PFSK-1 (cell line): ENCODE measurements at regions not wholly inside any gene's neighbourhood (a gene's known extent, or its start where the extent isn't known, plus 50 kb on each side); places are given as distances from the start of the nearest gene placed in this dataset.

ENCODE experiments used
- FOXP2 ChIP-seq: optimal IDR thresholded peaks from 2 replicates; pipeline ENCODE3; 2011; ENCODE audit warnings: borderline replicate concordance, control low read depth, inconsistent platforms; ENCODE audit not compliant: insufficient read depth; ENCODE audit errors: extremely low read length, extremely low read depth
- POLR2AphosphoS5 ChIP-seq: IDR thresholded peaks from 2 replicates; pipeline ENCODE4 v1.6.1; 2012; ENCODE audit warnings: low read depth, mild to moderate bottlenecking, control low read depth, low read length, moderate library complexity
- SIN3A ChIP-seq: IDR thresholded peaks from 2 replicates; pipeline ENCODE4 v1.6.1; 2012; ENCODE audit warnings: mild to moderate bottlenecking, low read length, moderate library complexity, borderline replicate concordance; ENCODE audit not compliant: insufficient read depth
- TAF1 ChIP-seq: IDR thresholded peaks from 2 replicates; pipeline ENCODE4 v1.6.1; 2012; ENCODE audit warnings: low read length, control low read depth, borderline replicate concordance; ENCODE audit not compliant: insufficient read depth
- TF ChIP-seq, protein P1 (sequence below), 2 experiments: IDR thresholded peaks; 2 replicates each; pipeline versions ENCODE4 v1.6.1 to v1.8.0; 2011 to 2012; ENCODE audit warnings: low read depth in 2 of 2, low read length in 2 of 2, control low read depth in 1 of 2, inconsistent platforms in 1 of 2, mild to moderate bottlenecking in 1 of 2, moderate library complexity in 1 of 2; ENCODE audit not compliant: insufficient read depth in 1 of 2

GRCh38 chr4:178457286-178457685, 1015.0 kb upstream of the AGA start:
- TF ChIP-seq POLR2AphosphoS5: no peak
- no peak for TF ChIP-seq FOXP2
- TF ChIP-seq, protein P1, sequence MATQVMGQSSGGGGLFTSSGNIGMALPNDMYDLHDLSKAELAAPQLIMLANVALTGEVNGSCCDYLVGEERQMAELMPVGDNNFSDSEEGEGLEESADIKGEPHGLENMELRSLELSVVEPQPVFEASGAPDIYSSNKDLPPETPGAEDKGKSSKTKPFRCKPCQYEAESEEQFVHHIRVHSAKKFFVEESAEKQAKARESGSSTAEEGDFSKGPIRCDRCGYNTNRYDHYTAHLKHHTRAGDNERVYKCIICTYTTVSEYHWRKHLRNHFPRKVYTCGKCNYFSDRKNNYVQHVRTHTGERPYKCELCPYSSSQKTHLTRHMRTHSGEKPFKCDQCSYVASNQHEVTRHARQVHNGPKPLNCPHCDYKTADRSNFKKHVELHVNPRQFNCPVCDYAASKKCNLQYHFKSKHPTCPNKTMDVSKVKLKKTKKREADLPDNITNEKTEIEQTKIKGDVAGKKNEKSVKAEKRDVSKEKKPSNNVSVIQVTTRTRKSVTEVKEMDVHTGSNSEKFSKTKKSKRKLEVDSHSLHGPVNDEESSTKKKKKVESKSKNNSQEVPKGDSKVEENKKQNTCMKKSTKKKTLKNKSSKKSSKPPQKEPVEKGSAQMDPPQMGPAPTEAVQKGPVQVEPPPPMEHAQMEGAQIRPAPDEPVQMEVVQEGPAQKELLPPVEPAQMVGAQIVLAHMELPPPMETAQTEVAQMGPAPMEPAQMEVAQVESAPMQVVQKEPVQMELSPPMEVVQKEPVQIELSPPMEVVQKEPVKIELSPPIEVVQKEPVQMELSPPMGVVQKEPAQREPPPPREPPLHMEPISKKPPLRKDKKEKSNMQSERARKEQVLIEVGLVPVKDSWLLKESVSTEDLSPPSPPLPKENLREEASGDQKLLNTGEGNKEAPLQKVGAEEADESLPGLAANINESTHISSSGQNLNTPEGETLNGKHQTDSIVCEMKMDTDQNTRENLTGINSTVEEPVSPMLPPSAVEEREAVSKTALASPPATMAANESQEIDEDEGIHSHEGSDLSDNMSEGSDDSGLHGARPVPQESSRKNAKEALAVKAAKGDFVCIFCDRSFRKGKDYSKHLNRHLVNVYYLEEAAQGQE (IDR thresholded peaks at IDR 0.05; ENCODE audit: insufficient read depth in 1 of 2, low read depth in 2 of 2, low read length in 2 of 2): no peak
- TF ChIP-seq TAF1: no peak
- TF ChIP-seq SIN3A: no peak

- no peak for TF ChIP-seq FOXP2
- TF ChIP-seq, protein P1 (IDR thresholded peaks at IDR 0.05; ENCODE audit: insufficient read depth in 1 of 2, low read depth in 2 of 2, low read length in 2 of 2): no peak
- no peak for TF ChIP-seq SIN3A
- TF ChIP-seq TAF1: no peak
- no peak for TF ChIP-seq POLR2AphosphoS5
These were observed 1020.5 kb upstream of the AGA start for GRCh38 chr4:178462710-178463109.

GRCh38 chr4:178463747-178464146, 1021.5 kb upstream of the AGA start:
- TF ChIP-seq, protein P1 (IDR thresholded peaks at IDR 0.05; ENCODE audit: insufficient read depth in 1 of 2, low read depth in 2 of 2, low read length in 2 of 2): no peak
- no peak for TF ChIP-seq FOXP2
- no peak for TF ChIP-seq TAF1
- TF ChIP-seq SIN3A: no peak
- TF ChIP-seq POLR2AphosphoS5: no peak

DNA sequence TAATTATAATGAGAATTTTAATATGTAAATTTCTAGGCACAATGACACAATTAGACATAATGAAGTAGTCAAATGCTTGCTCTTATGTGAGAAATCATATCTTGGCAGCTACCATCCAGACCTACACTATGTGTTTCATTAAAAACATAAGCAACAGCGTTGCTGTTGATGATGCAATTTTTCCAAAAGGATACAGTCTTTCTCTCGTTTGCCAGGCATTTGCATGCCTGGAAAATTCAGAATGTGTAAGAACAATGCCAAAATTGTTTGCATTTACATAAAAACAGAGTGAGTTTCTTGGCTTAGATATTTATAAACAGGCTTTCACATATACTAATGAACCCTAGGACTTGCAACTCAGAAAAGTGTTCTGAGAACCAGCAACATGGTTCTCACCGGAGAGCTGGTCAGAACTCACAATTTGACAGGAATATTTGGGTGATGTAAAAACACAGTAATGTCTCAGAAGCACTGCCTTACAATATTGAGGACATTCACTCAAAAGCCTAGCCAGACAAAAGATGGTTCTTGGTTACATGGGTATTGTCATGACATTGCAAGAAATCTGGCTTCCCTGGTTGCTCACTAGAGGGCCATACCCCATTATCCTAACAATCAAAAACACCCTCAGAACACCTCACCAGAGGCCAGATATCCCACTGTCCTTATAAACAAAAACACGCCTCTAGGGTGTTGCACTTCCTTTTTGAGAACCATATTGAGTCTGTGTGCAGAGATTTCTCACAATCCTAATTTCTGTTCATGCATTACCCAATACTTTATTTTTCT, 1029.0 kb upstream of the AGA start:
- TF ChIP-seq POLR2AphosphoS5 (no peak), TAF1 (no peak), SIN3A (no peak), FOXP2 (no peak)
- TF ChIP-seq, protein P1 (IDR thresholded peaks at IDR 0.05; ENCODE audit: insufficient read depth in 1 of 2, low read depth in 2 of 2, low read length in 2 of 2): no peak
